ENCODE measurements at regions not wholly inside any gene's neighbourhood (a gene's known extent, or its start where the extent isn't known, plus 50 kb on each side); places are given as distances from the start of the nearest gene placed in this dataset.
A peak's percentile ranks its signal among the peaks of the same experiment; 100 is the strongest.
"Not testable (repeated sequence)": the region's sequence is repeated elsewhere in the genome, so short reads cannot be mapped to it uniquely, and the experiment has no call there.

- DNase-seq = no peak
Measured at GRCh38 chr17:62149961-62150360, 84.9 kb upstream of the MED13 start.

GRCh38 chr17:62147284-62147683 lies 82.2 kb upstream of the MED13 start:
- no peak for DNase-seq

GRCh38 chr17:62140836-62141235 lies 75.8 kb upstream of the MED13 start:
- DNase-seq = no peak

GRCh38 chr17:62140376-62140775 lies 75.3 kb upstream of the MED13 start:
- no peak for DNase-seq

GRCh38 chr17:62139690-62140354 lies 74.7 kb upstream of the MED13 start:
- DNase-seq = not testable (repeated sequence)

GRCh38 chr17:62139141-62139540 lies 74.1 kb upstream of the MED13 start:
- DNase-seq = no peak

- DNase-seq = peak in 1 of 2 experiments; percentile 14
Measured at GRCh38 chr17:62138676-62139121, 73.6 kb upstream of the MED13 start.

GRCh38 chr17:62137734-62138624 lies 72.9 kb upstream of the MED13 start:
- DNase-seq = peak in 1 of 2 experiments; percentile 11

GRCh38 chr17:62137013-62137733 lies 72.1 kb upstream of the MED13 start:
- not testable (repeated sequence) for DNase-seq

- DNase-seq = no peak
Measured at GRCh38 chr17:62135742-62136141, 70.7 kb upstream of the MED13 start.

GRCh38 chr17:62135096-62135495 lies 70.0 kb upstream of the MED13 start:
- DNase-seq = not testable (repeated sequence)

- DNase-seq = no peak
Measured at GRCh38 chr17:62134397-62134796, 69.3 kb upstream of the MED13 start.

GRCh38 chr17:62131271-62131670 lies 66.2 kb upstream of the MED13 start:
- not testable (repeated sequence) for DNase-seq

GRCh38 chr17:62130739-62131138 lies 65.7 kb upstream of the MED13 start:
- DNase-seq = no peak

- DNase-seq = no peak
Measured at GRCh38 chr17:62126292-62126691, 61.2 kb upstream of the MED13 start.

GRCh38 chr17:62125307-62125706 lies 60.2 kb upstream of the MED13 start:
- DNase-seq = no peak

- DNase-seq = no peak
Measured at GRCh38 chr17:62121025-62121730, 56.1 kb upstream of the MED13 start.

GRCh38 chr17:62119373-62119772 lies 54.3 kb upstream of the MED13 start:
- no peak for DNase-seq

Measured in activated CD4-positive, alpha-beta T cell treated with anti-CD3 and anti-CD28 coated beads, Interleukin-2, amount 50 U/mL, for 48 hours (primary cell).